HG02798 (cell line): ENCODE measurements at regions not wholly inside any gene's neighbourhood (a gene's known extent, or its start where the extent isn't known, plus 50 kb on each side); places are given as distances from the start of the nearest gene placed in this dataset.

Experiments
- ATAC-seq: cut with Tn5 transposase; IDR thresholded peaks from one replicate; pipeline ENCODE4 v1.9.1; 2021; ENCODE audit warnings: mild to moderate bottlenecking; ENCODE audit not compliant: unreplicated experiment, poor library complexity

- no peak for ATAC-seq
Measured at GRCh38 chr11:128236506-128237498, 350.6 kb downstream of the ETS1 start.

- no peak for ATAC-seq
Measured at GRCh38 chr11:128235958-128236357, 351.4 kb downstream of the ETS1 start.

GRCh38 chr11:128235426-128235825 lies 351.9 kb downstream of the ETS1 start:
- no peak for ATAC-seq

- ATAC-seq = no peak
Measured at GRCh38 chr11:128234143-128234542, 353.2 kb downstream of the ETS1 start.

GRCh38 chr11:128232588-128232987 lies 354.8 kb downstream of the ETS1 start:
- no peak for ATAC-seq

- ATAC-seq = no peak
Measured at GRCh38 chr11:128231845-128232410, 355.4 kb downstream of the ETS1 start.

GRCh38 chr11:128227466-128227865 lies 359.9 kb downstream of the ETS1 start:
- ATAC-seq = no peak

GRCh38 chr11:128226106-128226716 lies 361.1 kb downstream of the ETS1 start:
- ATAC-seq = no peak

- ATAC-seq = no peak
Measured at GRCh38 chr11:128222245-128222884, 365.0 kb downstream of the ETS1 start.

- ATAC-seq = no peak
Measured at GRCh38 chr11:128219731-128220120, 367.6 kb downstream of the ETS1 start.

GRCh38 chr11:128216198-128216597 lies 371.2 kb downstream of the ETS1 start:
- ATAC-seq = no peak

- no peak for ATAC-seq
Measured at GRCh38 chr11:128215238-128215882, 372.0 kb downstream of the ETS1 start.

GRCh38 chr11:128214263-128214662 lies 373.1 kb downstream of the ETS1 start:
- no peak for ATAC-seq

GRCh38 chr11:128213461-128213860 lies 373.9 kb downstream of the ETS1 start:
- ATAC-seq = no peak

- ATAC-seq = no peak
Measured at GRCh38 chr11:128212324-128212723, 375.0 kb downstream of the ETS1 start.

- no peak for ATAC-seq
Measured at GRCh38 chr11:128210148-128210940, 377.0 kb downstream of the ETS1 start.

- no peak for ATAC-seq
Measured at GRCh38 chr11:128209138-128209435, 378.3 kb downstream of the ETS1 start.

GRCh38 chr11:128208329-128209137 lies 378.8 kb downstream of the ETS1 start:
- ATAC-seq = no peak

GRCh38 chr11:128207861-128208321 lies 379.5 kb downstream of the ETS1 start:
- no peak for ATAC-seq
